HEK293 (cell line): ENCODE measurements at regions not wholly inside any gene's neighbourhood (a gene's known extent, or its start where the extent isn't known, plus 50 kb on each side); places are given as distances from the start of the nearest gene placed in this dataset.

Experiments used
- CTCF ChIA-PET: fragments of 350-600 bp; formaldehyde crosslinking; extraction: SDS; loops from one replicate; lab custom pipeline; 2021; ENCODE audit warnings: antibody characterized with exemption; lab: Yijun Ruan, JAX
- POLR2A ChIA-PET: fragments of 300-600 bp; formaldehyde crosslinking; extraction: SDS; loops from one replicate; lab custom pipeline; 2020; ENCODE audit warnings: antibody characterized with exemption, inconsistent platforms; lab: Yijun Ruan, JAX
- H3K27ac ChIP-seq: fragments of 200-500 bp; sonication (Bioruptor generic); 2 replicates; pipeline ENCODE4 v1.5.1; 2014; ENCODE audit warnings: low read depth, low read length, control low read depth, inconsistent platforms; ENCODE audit errors: extremely low read depth
- H3K36me3 ChIP-seq, 2 experiments: fragments of 200-500 bp in 1 of 2; sonication (Bioruptor generic) in 1 of 2; 1 replicate in 1 of 2; 2 replicates in 1 of 2; pipeline ENCODE4 v1.5.1; 2014 to 2017; ENCODE audit warnings: inconsistent platforms in 2 of 2, low read length in 2 of 2; ENCODE audit not compliant: control insufficient read depth in 2 of 2, insufficient read depth in 1 of 2
- H3K4me1 ChIP-seq: fragments of 200-500 bp; sonication (Bioruptor generic); 2 replicates; pipeline ENCODE4 v1.5.1; 2014; ENCODE audit warnings: mild to moderate bottlenecking, low read length, inconsistent platforms; ENCODE audit not compliant: control insufficient read depth, insufficient read depth
- H3K4me3 ChIP-seq: 2 replicates; pipeline ENCODE4 v1.5.1; 2011; ENCODE audit warnings: low read depth, mild to moderate bottlenecking, control low read depth, low read length, moderate library complexity
- H3K9me3 ChIP-seq: fragments of 200-500 bp; sonication (Bioruptor generic); 2 replicates; pipeline ENCODE4 v1.5.1; 2014; ENCODE audit warnings: low read depth, low read length, inconsistent platforms; ENCODE audit not compliant: control insufficient read depth, insufficient read depth
- KLF8 ChIP-seq: fragments of 450-650 bp; formaldehyde crosslinking; IDR thresholded peaks from 2 replicates; pipeline ENCODE4 v1.5.1; 2016; ENCODE audit warnings: missing biosample characterization, missing genetic modification characterization
- PATZ1 ChIP-seq: fragments of 450-650 bp; formaldehyde crosslinking; IDR thresholded peaks from 2 replicates; pipeline ENCODE4 v1.5.1; 2016; ENCODE audit warnings: missing biosample characterization, missing genetic modification characterization
- PRDM10 ChIP-seq: fragments of 450-650 bp; formaldehyde crosslinking; IDR thresholded peaks from 2 replicates; pipeline ENCODE4 v1.5.1; 2016; ENCODE audit warnings: missing biosample characterization, missing genetic modification characterization
- REPIN1 ChIP-seq: fragments of 450-650 bp; formaldehyde crosslinking; IDR thresholded peaks from 2 replicates; pipeline ENCODE4 v1.5.1; 2017; ENCODE audit warnings: missing biosample characterization, missing genetic modification characterization, low read depth
- SCRT2 ChIP-seq: fragments of 450-650 bp; formaldehyde crosslinking; IDR thresholded peaks from 2 replicates; pipeline ENCODE4 v1.5.1; 2016; ENCODE audit warnings: missing biosample characterization, missing genetic modification characterization
- ZBTB17 ChIP-seq: fragments of 450-650 bp; formaldehyde crosslinking; IDR thresholded peaks from 2 replicates; pipeline ENCODE4 v1.5.1; 2016; ENCODE audit warnings: missing biosample characterization, missing genetic modification characterization
- ZBTB20 ChIP-seq: fragments of 450-650 bp; formaldehyde crosslinking; IDR thresholded peaks from 2 replicates; pipeline ENCODE4 v1.5.1; 2016; ENCODE audit warnings: missing biosample characterization, missing genetic modification characterization
- ZBTB21 ChIP-seq: fragments of 450-650 bp; formaldehyde crosslinking; IDR thresholded peaks from 2 replicates; pipeline ENCODE4 v1.5.1; 2017; ENCODE audit warnings: missing biosample characterization, missing genetic modification characterization
- ZBTB7A ChIP-seq: fragments of 450-650 bp; formaldehyde crosslinking; IDR thresholded peaks from 2 replicates; pipeline ENCODE4 v1.5.1; 2016; ENCODE audit warnings: low read depth, missing biosample characterization, missing genetic modification characterization
- ZIC2 ChIP-seq: fragments of 450-650 bp; formaldehyde crosslinking; IDR thresholded peaks from 2 replicates; pipeline ENCODE4 v1.5.1; 2016; ENCODE audit warnings: missing biosample characterization, missing genetic modification characterization
- ZNF121 ChIP-seq: fragments of 450-650 bp; formaldehyde crosslinking; IDR thresholded peaks from 2 replicates; pipeline ENCODE4 v1.5.1; 2016; ENCODE audit warnings: missing biosample characterization, missing genetic modification characterization
- ZNF214 ChIP-seq: fragments of 450-650 bp; formaldehyde crosslinking; IDR thresholded peaks from 2 replicates; pipeline ENCODE4 v1.5.1; 2017; ENCODE audit warnings: missing biosample characterization, mild to moderate bottlenecking, missing genetic modification characterization, borderline replicate concordance
- ZNF335 ChIP-seq: fragments of 450-650 bp; formaldehyde crosslinking; conservative IDR thresholded peaks from 2 replicates; pipeline ENCODE4 v1.5.1; 2016; ENCODE audit warnings: missing biosample characterization, missing genetic modification characterization
- ZNF449 ChIP-seq: fragments of 450-650 bp; formaldehyde crosslinking; IDR thresholded peaks from 2 replicates; pipeline ENCODE4 v1.5.1; 2017; ENCODE audit warnings: missing biosample characterization, mild to moderate bottlenecking, missing genetic modification characterization, moderate library complexity
- ZNF571 ChIP-seq: fragments of 450-650 bp; formaldehyde crosslinking; IDR thresholded peaks from 2 replicates; pipeline ENCODE4 v1.5.0; 2017; ENCODE audit warnings: missing biosample characterization, missing genetic modification characterization
- ZNF658 ChIP-seq: fragments of 450-650 bp; formaldehyde crosslinking; IDR thresholded peaks from 2 replicates; pipeline ENCODE4; 2016; ENCODE audit warnings: missing biosample characterization, missing genetic modification characterization
- ZNF701 ChIP-seq: fragments of 450-650 bp; formaldehyde crosslinking; IDR thresholded peaks from 2 replicates; pipeline ENCODE4 v1.5.1; 2016; ENCODE audit warnings: missing biosample characterization, missing genetic modification characterization
- ZNF76 ChIP-seq: fragments of 450-650 bp; formaldehyde crosslinking; IDR thresholded peaks from 2 replicates; pipeline ENCODE4; 2016; ENCODE audit warnings: low read depth, missing biosample characterization, missing genetic modification characterization, borderline replicate concordance
- ZNF768 ChIP-seq: fragments of 450-650 bp; formaldehyde crosslinking; IDR thresholded peaks from 2 replicates; pipeline ENCODE4 v1.5.1; 2018; ENCODE audit warnings: missing biosample characterization, mild to moderate bottlenecking, missing genetic modification characterization
- ZSCAN18 ChIP-seq: fragments of 450-650 bp; formaldehyde crosslinking; IDR thresholded peaks from 2 replicates; pipeline ENCODE4 v1.5.1; 2016; ENCODE audit warnings: missing biosample characterization, missing genetic modification characterization
- ZSCAN30 ChIP-seq: fragments of 450-650 bp; IDR thresholded peaks from 2 replicates; pipeline ENCODE4 v1.5.1; 2018; ENCODE audit warnings: missing biosample characterization, mild to moderate bottlenecking, missing genetic modification characterization, moderate library complexity

GRCh38 chr16:86343027-86343795, 167.1 kb upstream of the FOXF1 start:
- Histone ChIP-seq H3K36me3 (no peaks in the 10 kb centered on the region), H3K9me3 (no peaks in the 10 kb centered on the region), H3K4me3 (no peak overlapping the region)
- POLR2A ChIA-PET: no interaction called here
- TF ChIP-seq ZNF658 (tag by site-specific recombination): no peak
- peak; percentile 55; the same call in 1 of the 2 replicates for TF ChIP-seq SCRT2 (tag by site-specific recombination)
- TF ChIP-seq PATZ1 (tag by site-specific recombination): peak; percentile 25; the same call in 1 of the 2 replicates
- no peak for TF ChIP-seq ZSCAN30 (tag by site-specific recombination)
- no peak for TF ChIP-seq ZNF76 (tag by site-specific recombination)
- TF ChIP-seq ZBTB20: peak; percentile 86
- TF ChIP-seq ZBTB21: 0 out of 2 replicates have a peak, but pooled peaks have one; percentile 17
- peak; percentile 64; the same call in 1 of the 2 replicates for TF ChIP-seq ZNF768 (tag by site-specific recombination)
- TF ChIP-seq, all 188 proteins: peak for 5
- Histone ChIP-seq H3K4me1 (peaks cover 6% of the 10 kb centered on the region), H3K27ac (no peak overlapping the region)
- CTCF ChIA-PET: interaction anchor here (0.8 to 3.7 kb wide), 2 partner anchors 13 to 175 kb away, joined by 3 to 38 read pairs; no protein-coding TSS in a partner anchor

- H3K36me3 ChIP-seq: no peaks in the 10 kb centered on the region
- CTCF ChIA-PET: interaction anchor here (0.5 to 3.7 kb wide), 3 partner anchors 8 to 175 kb away, joined by 5 to 38 read pairs (median 8); no protein-coding TSS in a partner anchor
- H3K4me3 ChIP-seq: no peak overlapping the region
- H3K27ac ChIP-seq: no peak overlapping the region; the same call in 1 of the 2 replicates
- POLR2A ChIA-PET: no interaction called here
- H3K9me3 ChIP-seq: no peaks in the 10 kb centered on the region
- H3K4me1 ChIP-seq: peaks cover 6% of the 10 kb centered on the region
- TF ChIP-seq ZNF214 (tag by site-specific recombination): no peak
- no peak for TF ChIP-seq KLF8 (tag by site-specific recombination)
- no peak for TF ChIP-seq ZNF701 (tag by site-specific recombination)
- 0 out of 2 replicates have a peak, but pooled peaks have one; percentile 18 for TF ChIP-seq ZIC2
- peak; percentile 46 for TF ChIP-seq PRDM10
- TF ChIP-seq ZNF121 (tag by site-specific recombination): no peak
- no peak for TF ChIP-seq PATZ1 (tag by site-specific recombination)
- TF ChIP-seq ZNF571 (tag by site-specific recombination): no peak
- peak; percentile 43; the same call in 1 of the 2 replicates for TF ChIP-seq ZNF449 (tag by site-specific recombination)
- no peak for TF ChIP-seq REPIN1 (tag by site-specific recombination)
- no peak for TF ChIP-seq ZSCAN18 (tag by site-specific recombination)
- peak; percentile 53 for TF ChIP-seq ZNF335 (tag by site-specific recombination)
- peak; percentile 52; the same call in 1 of the 2 replicates for TF ChIP-seq ZBTB17 (tag by site-specific recombination)
- no peak for TF ChIP-seq ZBTB7A (tag by site-specific recombination)
Observed at GRCh38 chr16:86343796-86344585, 166.3 kb upstream of the FOXF1 start.
